ENCODE measurements at regions not wholly inside any gene's neighbourhood (a gene's known extent, or its start where the extent isn't known, plus 50 kb on each side); places are given as distances from the start of the nearest gene placed in this dataset.

DNA sequence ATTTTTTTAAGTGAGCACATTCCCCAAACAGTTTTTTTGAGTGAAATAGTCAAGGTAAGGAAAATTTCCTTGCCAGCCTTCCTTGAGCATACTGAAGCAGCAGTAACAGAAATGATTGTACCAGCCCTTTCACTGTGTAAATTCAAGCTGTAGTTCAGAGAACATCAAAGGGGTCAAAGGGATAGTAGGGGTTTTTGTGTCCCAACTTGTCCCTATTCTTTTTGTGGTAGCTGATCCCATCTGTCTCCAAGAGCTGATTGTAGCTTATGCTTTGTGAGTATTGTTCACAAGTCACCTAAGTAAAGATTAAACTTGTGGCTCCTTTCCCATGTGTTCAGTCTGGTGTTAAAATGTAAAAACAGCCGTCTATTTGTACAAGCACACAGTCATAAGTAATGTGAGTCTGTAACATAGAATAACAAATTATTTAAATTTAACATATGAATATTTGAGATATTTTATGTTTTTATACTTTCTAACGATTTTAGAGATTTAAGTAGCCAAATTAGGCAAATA is 185.0 kb downstream of the CENPW start:
- intact Hi-C loops (cut with DNase I) = no loop called here
- no peak for DNase-seq (ENCODE audit: missing footprints)
- ATAC-seq = no peak

DNA sequence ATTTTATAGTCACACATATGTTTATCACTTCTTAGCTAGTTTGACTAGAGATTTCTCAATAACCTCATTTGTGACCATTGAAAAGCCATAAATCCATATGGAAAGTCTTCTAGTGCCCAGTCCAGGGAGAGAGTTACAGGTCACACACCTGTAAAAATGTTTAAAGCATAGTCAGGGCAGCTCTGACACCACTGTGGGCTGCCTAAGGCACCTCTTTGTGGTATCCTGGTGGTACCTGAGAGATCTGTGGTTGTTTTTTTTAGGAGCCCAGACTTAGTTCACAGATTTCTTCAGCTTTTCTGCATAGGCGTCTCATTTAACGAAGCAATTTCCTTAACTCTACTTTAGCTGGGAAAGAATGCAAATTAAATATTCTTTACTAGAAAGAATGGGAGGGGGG is 186.6 kb downstream of the CENPW start:
- DNase-seq (ENCODE audit: missing footprints) = no peak
- intact Hi-C loops (cut with DNase I) = no loop called here
- no peak for ATAC-seq

DNA sequence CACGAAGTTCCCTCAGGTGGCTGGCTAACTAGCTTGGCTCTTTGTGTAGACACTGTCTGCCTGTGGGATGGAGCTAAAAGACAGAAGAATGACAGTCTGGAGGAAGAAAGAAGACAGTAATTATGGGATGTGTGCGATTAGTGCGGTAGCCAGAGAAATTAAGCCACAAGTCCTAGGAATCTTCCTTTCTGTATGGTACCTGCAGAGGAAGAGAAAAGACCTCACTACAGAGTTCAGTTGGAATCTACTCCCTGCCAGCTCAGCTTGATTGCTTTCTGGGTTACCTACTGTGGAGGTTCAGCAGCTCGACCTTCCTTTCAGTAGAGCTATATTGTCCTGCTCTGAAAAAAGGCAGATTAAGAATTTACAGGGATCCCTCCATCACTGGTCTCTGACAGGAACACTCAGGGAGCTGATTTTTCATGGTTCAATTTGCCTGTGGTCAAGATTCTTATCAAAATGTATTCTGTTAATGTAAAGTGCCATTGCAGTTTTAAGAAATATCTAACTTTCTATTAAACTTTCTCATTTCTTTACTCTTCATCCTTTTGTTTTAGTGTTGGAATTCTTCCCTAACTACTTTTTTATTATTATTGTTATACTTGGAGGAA is 187.2 kb downstream of the CENPW start:
- ATAC-seq = no peak
- no peak for DNase-seq (ENCODE audit: missing footprints)
- intact Hi-C loops (cut with DNase I) = no loop called here

DNA sequence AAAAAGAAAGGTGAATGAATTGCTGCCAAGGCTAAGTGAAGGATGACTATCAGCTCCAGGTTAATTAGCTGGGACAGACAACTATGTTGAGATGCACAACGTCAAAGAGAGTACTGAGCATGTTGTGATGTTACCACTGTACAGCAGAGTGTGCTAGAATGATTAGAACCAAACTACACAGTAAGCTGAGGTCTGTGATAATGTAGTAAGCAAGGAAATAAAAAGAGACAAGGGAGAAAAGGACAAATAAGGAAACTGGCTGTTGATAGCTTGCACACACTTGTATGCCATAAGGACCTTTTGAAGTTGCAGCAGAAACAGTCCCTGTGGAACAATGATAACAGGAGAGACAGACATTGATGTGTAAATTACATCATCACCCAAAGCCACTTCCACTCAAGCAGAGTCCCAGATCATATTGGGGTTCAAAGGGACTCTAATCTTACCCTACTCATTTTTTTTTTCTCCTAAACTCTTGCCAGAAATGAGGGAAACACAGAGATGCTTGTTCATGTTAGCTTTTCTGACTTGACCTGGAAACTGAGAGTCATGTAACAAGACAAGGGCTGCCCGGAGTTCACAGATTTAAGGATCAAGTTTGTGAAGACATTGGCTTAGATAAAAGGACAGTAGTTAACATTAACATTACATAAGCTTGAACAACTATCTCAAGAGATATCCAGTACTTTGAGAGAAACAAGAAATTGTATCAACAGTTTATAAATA is 189.9 kb downstream of the CENPW start:
- DNase-seq (ENCODE audit: missing footprints) = no peak
- no peak for ATAC-seq
- intact Hi-C loops (cut with DNase I) = no loop called here

DNA sequence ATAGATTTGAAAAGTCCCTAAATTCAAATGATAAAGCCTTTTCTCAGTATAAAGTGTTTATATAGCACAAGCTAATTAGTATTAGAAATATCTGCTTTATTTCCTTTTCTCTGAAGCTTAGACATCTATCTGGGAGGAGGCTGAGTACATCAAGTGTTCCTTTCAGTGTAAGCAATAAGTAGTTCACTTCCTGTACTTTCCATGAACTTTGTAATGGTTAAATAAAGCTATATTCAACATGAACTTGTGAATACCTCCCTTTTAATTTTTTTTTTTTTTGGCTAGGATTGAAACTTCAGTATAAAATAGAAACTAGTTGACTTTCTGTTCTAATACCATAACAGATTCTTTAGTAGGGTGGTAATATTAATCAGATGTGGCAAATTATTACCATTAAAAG is 190.9 kb downstream of the CENPW start:
- DNase-seq (ENCODE audit: missing footprints) = no peak
- intact Hi-C loops (cut with DNase I) = no loop called here
- ATAC-seq = no peak

DNA sequence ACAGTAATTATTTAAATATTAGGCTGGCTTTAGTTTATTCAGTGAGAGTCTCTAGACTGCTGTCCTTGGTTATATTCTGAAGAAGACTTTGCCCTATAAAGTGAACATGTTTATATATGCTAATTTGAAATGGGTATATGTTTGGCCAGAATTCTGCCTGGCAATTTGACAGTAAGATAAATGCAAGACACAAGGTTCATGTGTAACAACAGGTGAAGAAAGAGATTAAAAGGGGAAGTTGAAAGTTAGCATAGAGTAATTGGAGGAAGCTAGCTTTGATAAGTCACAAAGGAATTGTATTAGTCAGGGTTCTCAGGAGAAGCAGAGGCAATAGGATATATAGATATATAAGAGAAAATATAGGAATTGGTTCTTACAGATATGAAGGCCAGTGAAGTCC is 191.4 kb downstream of the CENPW start:
- ATAC-seq (no peak), DNase-seq (ENCODE audit: missing footprints) (no peak)
- intact Hi-C loops (cut with DNase I) = no loop called here

DNA sequence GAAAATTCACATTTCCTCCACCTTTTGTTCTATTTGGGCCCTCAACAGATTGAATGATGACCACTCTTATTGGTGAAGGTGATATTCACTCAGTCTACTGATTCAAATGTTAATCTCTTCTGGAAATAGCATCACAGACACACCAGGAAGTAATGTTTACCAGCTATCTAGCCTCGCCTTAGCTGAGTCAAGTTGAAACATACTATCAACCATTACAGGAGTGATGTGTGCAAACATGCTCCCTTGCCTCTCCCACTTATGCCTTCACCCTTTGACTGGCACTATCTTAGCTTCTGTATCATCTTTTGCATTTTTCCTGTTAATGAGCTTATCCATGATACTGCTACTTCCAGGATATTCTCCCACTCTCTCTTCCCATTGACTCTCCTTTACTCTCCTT is 191.9 kb downstream of the CENPW start:
- ATAC-seq (no peak), DNase-seq (ENCODE audit: missing footprints) (no peak)
- intact Hi-C loops (cut with DNase I) = no loop called here

DNA sequence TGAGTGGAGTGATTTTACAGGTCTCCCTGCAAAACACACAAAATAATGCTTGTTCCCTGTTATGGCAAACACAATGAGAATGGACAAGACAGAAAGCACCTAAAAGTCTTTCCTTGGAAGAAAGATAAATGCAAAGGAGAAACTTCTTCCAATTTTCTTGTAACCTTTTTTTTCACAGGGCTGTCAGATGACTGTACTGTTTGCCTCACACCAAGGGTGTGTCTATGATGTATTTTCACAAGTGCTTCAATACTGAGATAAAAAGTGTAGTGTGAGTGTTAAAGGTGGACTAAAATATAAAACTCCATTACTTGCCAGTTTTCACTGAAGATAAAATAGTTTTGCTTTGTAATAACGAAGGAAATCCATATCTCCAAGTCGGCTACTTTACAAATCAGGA is 194.5 kb downstream of the CENPW start:
- intact Hi-C loops (cut with DNase I) = no loop called here
- ATAC-seq (no peak), DNase-seq (ENCODE audit: missing footprints) (no peak)

DNA sequence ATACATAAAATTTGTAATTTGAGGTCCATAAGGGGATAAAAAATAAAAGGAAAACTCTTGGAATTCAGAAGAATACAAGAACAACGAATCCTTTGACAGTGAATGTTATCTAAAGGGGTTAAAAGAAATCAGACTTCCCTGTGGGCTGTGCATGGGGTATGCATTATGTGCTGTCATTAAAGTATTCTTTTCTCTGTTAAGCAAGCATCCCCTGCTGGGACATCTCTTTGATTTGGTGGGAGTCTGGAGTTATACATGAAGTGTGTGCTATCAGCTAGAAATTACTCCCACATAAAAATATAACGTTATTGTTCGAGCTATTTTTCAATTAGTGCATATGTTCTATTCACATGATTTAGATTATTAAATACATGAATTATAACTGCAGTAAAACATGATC is 195.2 kb downstream of the CENPW start:
- DNase-seq (ENCODE audit: missing footprints) (no peak), ATAC-seq (no peak)
- intact Hi-C loops (cut with DNase I) = no loop called here

DNA sequence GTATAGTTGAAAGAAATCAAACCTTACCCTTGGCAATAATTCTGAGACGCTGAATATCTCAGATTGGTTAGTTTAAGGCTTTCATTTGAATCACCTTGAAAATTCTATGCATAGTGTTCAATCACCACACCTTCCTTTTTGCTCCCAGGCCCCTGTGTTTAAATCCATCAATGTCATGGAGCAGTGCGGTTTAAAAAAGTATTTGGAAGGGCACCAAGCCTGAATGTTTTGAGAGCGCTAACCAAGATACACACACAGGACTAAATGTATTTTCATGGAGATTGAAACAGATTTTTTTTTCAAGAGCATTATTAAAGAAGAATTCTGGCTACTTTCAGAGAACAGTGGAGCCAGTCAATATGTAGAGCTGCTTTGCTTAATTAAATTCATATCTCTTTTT is 195.7 kb downstream of the CENPW start:
- DNase-seq (ENCODE audit: missing footprints) = no peak
- intact Hi-C loops (cut with DNase I) = no loop called here
- no peak for ATAC-seq

DNA sequence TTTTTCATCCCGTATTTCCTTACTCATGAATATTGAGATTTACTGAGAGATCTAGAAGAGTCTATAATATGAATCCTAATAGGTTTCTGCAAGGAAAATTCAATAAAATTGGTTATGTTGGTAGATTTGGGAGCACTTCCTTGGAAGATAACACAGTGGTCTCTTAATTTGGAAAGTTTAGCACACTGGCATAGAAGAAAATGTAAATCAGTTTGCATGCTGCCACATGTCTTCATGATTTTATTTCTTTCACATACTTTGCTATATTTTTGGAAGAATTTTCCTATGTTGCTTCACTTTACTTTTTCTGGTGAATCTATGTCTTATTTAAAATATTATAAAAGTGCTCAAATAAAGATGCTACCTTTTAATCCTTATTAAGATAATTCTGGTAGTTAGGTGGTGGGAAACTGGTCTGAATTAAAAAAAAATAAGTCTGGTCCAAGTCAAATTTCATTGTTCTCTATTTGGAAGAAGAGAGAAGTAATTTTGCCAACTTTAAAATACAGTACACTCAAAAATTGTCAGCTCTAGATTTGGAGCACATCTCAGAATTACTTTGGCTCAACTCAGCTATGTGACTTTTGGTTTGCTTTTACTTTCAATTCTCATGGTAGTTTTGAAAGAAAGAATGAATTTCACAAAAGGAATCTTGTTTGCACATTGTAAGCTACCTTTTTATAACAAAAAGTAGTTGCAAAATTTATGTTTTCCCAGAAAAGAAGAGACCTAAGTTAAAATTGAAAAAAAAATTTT is 197.3 kb downstream of the CENPW start:
- intact Hi-C loops (cut with DNase I) = no loop called here
- ATAC-seq = no peak
- no peak for DNase-seq (ENCODE audit: missing footprints)

DNA sequence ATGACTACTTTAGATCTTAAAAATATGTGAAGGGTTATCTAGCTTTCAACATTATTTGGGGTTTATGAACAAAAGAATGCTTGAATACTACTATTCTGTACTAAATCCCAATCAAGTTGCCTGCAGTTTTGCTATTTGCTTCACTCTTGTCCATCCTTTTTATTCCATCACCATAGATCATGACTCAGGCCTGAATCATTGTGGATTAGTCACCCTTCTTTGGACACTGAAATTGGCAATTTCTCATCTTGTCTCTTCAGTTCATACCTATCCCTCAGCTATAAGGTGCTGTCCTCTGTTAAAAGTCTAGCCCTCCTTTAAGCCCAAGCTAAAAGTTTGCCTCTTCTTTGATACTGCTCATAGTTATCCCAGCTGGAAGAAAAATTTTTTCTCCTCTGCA is 199.1 kb downstream of the CENPW start:
- intact Hi-C loops (cut with DNase I) = no loop called here

DNA sequence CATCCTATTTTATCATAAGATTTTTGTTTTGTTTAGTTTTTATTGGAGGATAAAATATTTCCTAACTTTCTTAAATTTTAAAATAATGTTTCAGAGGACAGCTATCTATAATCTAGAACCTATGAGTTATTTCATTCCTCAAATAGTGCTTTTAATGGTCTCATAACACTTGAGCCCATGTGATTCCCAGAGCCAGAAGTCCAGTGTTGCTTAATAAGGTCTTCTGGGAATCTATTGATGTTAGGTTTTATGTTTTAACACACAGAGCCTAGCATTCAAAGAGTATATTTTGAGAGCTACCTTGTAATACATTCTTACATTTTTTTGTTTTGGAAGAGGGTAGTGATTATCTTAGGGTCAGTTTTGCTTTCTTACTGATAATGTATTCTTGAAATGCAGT is 200.2 kb downstream of the CENPW start:
- intact Hi-C loops (cut with DNase I) = no loop called here
- no peak for DNase-seq (ENCODE audit: missing footprints)
- ATAC-seq = no peak

More for the DNA sequence above, 199.1 kb downstream of the CENPW start:
- ATAC-seq (no peak), DNase-seq (ENCODE audit: missing footprints) (no peak)

DNA sequence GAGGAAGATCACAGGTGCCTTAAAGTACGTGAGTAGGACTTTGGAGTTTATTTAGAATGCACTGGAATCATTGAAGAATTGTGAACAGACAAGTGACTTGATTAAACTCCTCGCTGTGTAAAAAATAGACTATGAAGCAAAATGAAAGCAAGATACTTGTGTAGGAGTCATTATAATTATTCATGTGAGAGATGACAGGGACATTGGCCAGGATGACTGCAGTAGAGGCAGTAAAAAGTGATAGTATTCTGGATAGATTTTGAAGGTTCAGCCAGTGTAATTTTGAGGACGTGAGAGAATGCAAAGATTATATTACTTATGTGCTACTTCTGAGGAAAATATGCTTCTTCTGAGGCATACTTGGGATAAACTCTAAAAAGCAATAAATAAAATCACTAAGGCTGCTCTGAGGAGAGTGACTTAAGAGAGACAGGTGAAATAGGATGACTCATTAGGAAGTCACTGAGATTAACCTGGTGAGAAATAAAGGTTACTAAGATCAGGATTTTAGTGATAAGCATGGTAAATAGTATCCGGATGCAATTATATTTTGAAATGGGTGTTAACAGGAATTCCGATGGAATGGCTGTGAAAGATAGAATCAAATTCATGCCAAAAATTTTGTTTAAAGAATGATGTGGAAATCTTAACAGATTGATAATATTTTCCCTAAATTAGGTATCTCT is 202.0 kb downstream of the CENPW start:
- DNase-seq (ENCODE audit: missing footprints) = no peak
- intact Hi-C loops (cut with DNase I) = no loop called here
- no peak for ATAC-seq

DNA sequence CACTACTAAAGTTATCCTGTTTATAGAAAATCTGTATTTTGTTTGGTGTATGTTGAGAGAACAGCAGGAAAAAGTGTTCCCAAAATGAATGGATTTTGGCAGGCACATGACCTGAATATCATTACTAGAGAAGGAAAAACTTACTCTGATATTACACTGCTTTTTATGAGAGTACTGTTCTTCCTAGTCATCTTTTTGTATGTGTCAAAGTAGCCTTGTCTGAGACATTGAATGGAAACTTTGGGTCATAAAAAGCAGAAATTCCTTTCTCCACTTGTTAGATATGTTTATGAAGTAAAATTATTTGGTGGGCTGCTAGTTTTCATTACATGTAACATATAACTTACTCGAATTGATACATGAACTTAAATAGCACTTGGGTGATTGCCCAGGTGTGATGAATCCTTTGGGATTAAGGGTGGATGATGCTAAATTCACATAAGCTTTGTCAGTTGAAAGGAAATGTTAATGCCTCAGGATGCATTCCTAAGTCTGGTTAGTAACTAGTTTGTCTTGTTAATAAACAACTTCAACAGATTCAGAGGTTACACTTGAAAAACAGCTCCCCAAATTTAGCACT is 206.7 kb downstream of the CENPW start:
- intact Hi-C loops (cut with DNase I) = no loop called here
- DNase-seq (ENCODE audit: missing footprints) = no peak
- no peak for ATAC-seq

DNA sequence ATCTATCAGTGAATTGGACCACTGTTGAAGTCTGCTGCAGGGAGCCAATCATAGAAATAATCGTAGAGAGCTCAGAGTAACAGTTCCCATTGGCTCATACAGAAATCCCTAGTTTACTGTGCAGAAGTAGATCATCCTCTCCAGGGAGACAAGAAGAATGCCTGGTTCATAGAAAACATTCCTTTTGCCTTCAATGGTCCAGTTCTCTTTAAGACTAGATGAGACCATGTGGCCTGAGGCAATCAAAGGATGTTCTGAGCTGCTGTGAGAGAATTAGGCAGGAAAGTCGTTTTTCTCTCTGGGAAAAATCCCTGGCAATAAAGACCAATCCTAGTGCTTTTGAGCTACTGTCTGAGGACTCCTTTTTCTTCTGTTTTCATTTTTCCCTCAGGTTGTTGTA is 208.4 kb downstream of the CENPW start:
- intact Hi-C loops (cut with DNase I) = no loop called here
- ATAC-seq (no peak), DNase-seq (ENCODE audit: missing footprints) (no peak)

DNA sequence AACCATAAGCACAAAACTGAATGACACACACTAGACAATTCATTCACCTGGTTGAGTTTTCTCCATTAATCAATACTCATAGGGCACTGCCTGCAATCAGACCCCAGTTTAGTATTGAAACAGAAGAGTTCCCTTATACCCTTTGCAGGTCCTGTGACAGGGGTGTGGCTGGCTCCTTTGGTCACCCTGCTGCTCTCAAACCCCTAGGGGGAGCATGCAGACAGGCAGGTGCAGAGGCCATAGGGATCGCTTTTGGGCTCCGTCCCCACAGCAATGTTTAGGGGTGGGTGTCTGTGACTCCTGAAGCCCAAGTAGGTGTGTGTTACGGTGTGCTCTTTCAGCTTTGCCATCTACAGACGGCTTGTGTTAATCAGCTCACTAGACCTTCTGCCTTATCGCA is 210.4 kb downstream of the CENPW start:
- intact Hi-C loops (cut with DNase I) = no loop called here
- no peak for DNase-seq (ENCODE audit: missing footprints)
- no peak for ATAC-seq

DNA sequence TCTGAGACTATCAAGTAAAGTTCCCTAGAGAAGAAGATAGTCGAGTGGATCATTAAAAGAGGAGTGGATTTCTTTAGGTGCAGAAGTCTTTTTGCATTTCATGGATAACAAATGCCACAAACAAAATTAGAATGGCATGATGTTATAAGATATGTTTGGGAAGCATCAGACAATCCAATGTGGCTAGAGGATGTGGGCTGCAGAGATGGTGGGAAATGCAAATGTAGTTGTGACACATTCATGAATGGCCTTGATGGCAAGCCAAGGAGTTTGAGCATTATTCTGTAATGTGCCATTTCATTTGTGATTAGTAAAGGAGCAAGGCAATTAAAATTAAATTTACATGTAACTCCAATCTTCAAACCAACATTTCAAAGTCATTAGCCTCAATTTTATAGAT is 211.9 kb downstream of the CENPW start:
- intact Hi-C loops (cut with DNase I) = no loop called here
- ATAC-seq = no peak
- no peak for DNase-seq (ENCODE audit: missing footprints)

DNA sequence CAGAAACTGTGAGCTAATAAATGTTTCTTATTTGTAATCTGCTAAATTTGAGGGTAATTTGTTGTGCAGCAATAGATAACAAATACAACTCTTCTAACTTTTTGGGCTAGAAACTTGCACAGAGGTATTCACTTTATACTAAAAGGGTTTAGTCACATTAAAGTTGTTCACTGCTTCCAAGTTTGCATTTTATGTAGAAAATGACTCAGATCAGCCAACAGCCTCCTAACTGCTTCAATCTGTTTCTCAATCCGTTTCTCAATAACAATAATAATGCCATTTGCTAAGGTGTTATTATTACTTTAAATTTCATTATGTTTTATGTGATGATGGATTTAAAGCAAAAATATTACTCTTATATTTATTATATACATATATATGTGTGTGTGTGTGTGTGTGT is 213.9 kb downstream of the CENPW start:
- intact Hi-C loops (cut with DNase I) = no loop called here
- no peak for ATAC-seq
- DNase-seq (ENCODE audit: missing footprints) = no peak

All from Right ventricle myocardium inferior (tissue), 1 donor.